ENCODE measurements at regions not wholly inside any gene's neighbourhood (a gene's known extent, or its start where the extent isn't known, plus 50 kb on each side); places are given as distances from the start of the nearest gene placed in this dataset.
"Not testable (repeated sequence)": the region's sequence is repeated elsewhere in the genome, so short reads cannot be mapped to it uniquely, and the experiment has no call there.

GRCh38 chr7:63106506-63107388 lies 891.9 kb upstream of the ZNF722 start:
- no peak for DNase-seq

- not testable (repeated sequence) for DNase-seq
These were observed 887.1 kb upstream of the ZNF722 start for GRCh38 chr7:63111511-63111910.

- no peak for DNase-seq
These were observed 885.6 kb upstream of the ZNF722 start for GRCh38 chr7:63112764-63113712.

GRCh38 chr7:63113713-63114285 lies 884.9 kb upstream of the ZNF722 start:
- DNase-seq: no peak

GRCh38 chr7:63114371-63114985 lies 884.2 kb upstream of the ZNF722 start:
- no peak for DNase-seq

Measured in AML-193 (cell line).